ENCODE measurements at regions not wholly inside any gene's neighbourhood (a gene's known extent, or its start where the extent isn't known, plus 50 kb on each side); places are given as distances from the start of the nearest gene placed in this dataset.
"Not testable (repeated sequence)": the region's sequence is repeated elsewhere in the genome, so short reads cannot be mapped to it uniquely, and the experiment has no call there.

GRCh38 chr11:46181843-46182424, 60.7 kb upstream of the PHF21A start:
- H3K27ac ChIP-seq = no peak overlapping the region
- TF ChIP-seq ZFX (IDR thresholded peaks at IDR 0.05) = no peak
- TF ChIP-seq CTCF (conservative IDR thresholded peaks at IDR 0.05) = no peak

GRCh38 chr11:46181387-46181786, 60.1 kb upstream of the PHF21A start:
- no peak overlapping the region for H3K27ac ChIP-seq
- TF ChIP-seq ZFX (IDR thresholded peaks at IDR 0.05) (no peak), CTCF (conservative IDR thresholded peaks at IDR 0.05) (no peak)

DNA sequence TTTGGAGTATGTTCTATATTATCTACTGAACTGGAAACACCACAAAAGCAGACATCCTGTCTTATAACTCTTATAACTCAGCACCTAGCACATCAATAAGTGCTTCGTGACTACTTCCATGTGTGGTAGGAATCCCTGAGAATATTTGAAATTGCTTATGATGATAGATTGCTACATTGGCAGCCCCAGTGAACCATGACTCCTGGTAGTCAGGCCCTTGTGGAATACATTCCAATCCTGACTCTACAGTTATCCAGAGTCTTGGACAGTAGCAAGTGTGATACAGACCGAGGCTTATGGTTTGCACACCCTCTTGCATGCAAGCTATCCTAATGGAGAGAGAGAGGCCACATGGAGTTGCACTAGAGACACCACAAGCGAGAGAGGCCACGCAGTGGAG, 59.5 kb upstream of the PHF21A start:
- TF ChIP-seq CTCF (conservative IDR thresholded peaks at IDR 0.05) (no peak), ZFX (IDR thresholded peaks at IDR 0.05) (no peak)
- no peak overlapping the region for H3K27ac ChIP-seq

DNA sequence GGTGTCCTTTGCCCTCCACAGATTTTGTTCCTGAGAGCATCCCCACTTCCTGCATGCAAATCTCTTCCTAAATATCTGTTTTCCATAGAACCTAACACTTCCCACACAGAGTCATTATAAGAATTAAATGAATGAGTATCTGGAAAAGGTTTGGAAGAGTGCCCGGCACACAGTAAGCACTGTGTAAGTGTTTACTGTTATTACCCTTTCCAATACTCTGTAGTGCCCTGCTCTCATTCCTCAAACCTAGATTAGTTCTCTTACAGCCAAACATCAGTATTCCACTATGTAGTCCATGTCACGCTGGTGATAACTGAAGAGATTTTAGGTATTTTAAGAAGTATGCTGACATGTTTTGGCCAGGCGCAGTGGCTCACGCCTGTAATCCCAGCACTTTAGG, 57.3 kb upstream of the PHF21A start:
- TF ChIP-seq ZFX (IDR thresholded peaks at IDR 0.05) = no peak
- no peak for TF ChIP-seq CTCF (conservative IDR thresholded peaks at IDR 0.05)
- no peak overlapping the region for H3K27ac ChIP-seq

DNA sequence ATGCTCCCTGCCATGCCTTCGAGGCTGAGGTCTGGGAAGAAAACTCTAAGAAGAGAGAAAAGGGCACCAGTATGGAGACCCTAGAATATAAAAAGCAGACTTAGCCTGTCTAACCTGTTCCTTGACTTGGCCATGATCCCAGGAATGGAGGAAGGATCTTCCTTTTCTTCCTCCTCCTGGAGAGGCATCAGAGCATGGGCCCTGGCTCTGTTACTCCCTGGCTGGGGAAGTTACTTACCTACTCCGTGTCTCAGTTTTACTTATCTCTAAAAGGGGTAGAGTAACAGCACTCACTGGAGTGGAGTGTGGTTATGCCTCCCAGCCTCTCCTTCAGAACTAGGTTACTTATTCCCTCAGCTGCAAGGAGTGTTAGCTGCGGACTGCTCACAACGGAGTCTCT, 55.2 kb upstream of the PHF21A start:
- TF ChIP-seq ZFX (IDR thresholded peaks at IDR 0.05) (no peak), CTCF (conservative IDR thresholded peaks at IDR 0.05) (no peak)

DNA sequence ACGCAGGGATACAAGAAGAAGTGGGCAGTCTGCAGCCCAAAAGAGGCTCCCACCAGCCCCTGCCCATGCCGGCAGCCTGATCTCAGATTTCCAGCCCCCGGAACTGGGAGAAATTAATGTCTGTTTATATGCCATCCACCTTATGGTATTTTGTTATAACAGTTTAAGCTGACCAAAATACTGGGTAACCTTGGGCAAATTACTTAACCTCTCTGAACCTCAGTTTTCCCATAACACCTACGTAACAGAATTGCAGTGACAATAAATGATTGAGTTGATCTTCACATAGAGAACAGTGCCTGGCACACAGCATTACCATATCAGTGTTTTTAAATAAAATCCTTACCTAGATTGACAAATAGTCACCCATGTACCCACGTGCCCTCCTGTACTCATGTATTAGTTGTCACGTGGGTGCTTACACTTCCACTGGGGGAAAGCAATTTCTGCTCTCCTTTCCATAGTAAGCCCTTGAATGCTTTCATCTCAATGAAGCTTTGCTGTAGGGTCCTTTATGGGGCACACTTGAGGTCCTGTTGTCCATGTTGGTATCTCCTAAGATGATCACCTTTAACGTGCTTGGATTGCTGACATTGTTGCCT, 54.2 kb upstream of the PHF21A start:
- no peak for TF ChIP-seq ZFX (IDR thresholded peaks at IDR 0.05)
- TF ChIP-seq CTCF (conservative IDR thresholded peaks at IDR 0.05) = no peak
- peak overlapping the region; percentile 72 for H3K27ac ChIP-seq

More for the DNA sequence above, 55.2 kb upstream of the PHF21A start:
- H3K27ac ChIP-seq = peak overlapping the region; percentile 72

- H3K27ac ChIP-seq = not testable (repeated sequence)
Observed at GRCh38 chr11:46171693-46172092, 50.4 kb upstream of the PHF21A start.
